Aorta (tissue), 5 donors: ENCODE measurements at regions not wholly inside any gene's neighbourhood (a gene's known extent, or its start where the extent isn't known, plus 50 kb on each side); places are given as distances from the start of the nearest gene placed in this dataset.
"Not testable (repeated sequence)": the region's sequence is repeated elsewhere in the genome, so short reads cannot be mapped to it uniquely, and the experiment has no call there.

Source experiments
- ATAC-seq: fragments of 200-7000 bp; cut with Tn5 transposase; one replicate; pipeline ENCODE4 v1.9.1; 2022; ENCODE audit warnings: moderate library complexity; ENCODE audit not compliant: low FRiP score
- DNase-seq, 2 donors: peaks; one replicate each; pipeline ENCODE4 v3.0.0-alpha.2; 2020
- H3K27ac ChIP-seq, 2 donors: one replicate each; pipeline ENCODE4 v1.5.1; 2013; ENCODE audit warnings: low read length in 2 of 2, mild to moderate bottlenecking in 2 of 2, moderate library complexity in 2 of 2, control low read depth in 1 of 2, inconsistent platforms in 1 of 2, low read depth in 1 of 2
- H3K27me3 ChIP-seq, 2 donors: one replicate each; pipeline ENCODE4 v1.6.1; 2013; ENCODE audit warnings: control low read depth in 1 of 2, low read length in 1 of 2, mild to moderate bottlenecking in 1 of 2, moderate library complexity in 1 of 2; ENCODE audit not compliant: insufficient read depth in 2 of 2, control insufficient read depth in 1 of 2
- H3K36me3 ChIP-seq, 2 donors: one replicate each; pipeline ENCODE4 v1.6.1; 2013; ENCODE audit warnings: control low read depth in 1 of 2, low read length in 1 of 2, mild to moderate bottlenecking in 1 of 2; ENCODE audit not compliant: insufficient read depth in 2 of 2, control insufficient read depth in 1 of 2
- H3K4me1 ChIP-seq, 2 donors: one replicate each; pipeline ENCODE4 v1.6.1; 2013; ENCODE audit warnings: low read length in 2 of 2, control low read depth in 1 of 2, mild to moderate bottlenecking in 1 of 2, moderate library complexity in 1 of 2; ENCODE audit not compliant: insufficient read depth in 2 of 2, control insufficient read depth in 1 of 2
- H3K4me3 ChIP-seq, 2 donors: one replicate each; pipeline ENCODE4 v1.5.1; 2013; ENCODE audit warnings: low read length in 2 of 2, control low read depth in 1 of 2, mild to moderate bottlenecking in 1 of 2
- H3K9me3 ChIP-seq: one replicate; pipeline ENCODE4 v1.6.1; 2013; ENCODE audit warnings: mild to moderate bottlenecking, low read length; ENCODE audit not compliant: control insufficient read depth
- WGBS, 2 donors: extraction: QIAGEN DNeasy Blood & Tissue Kit; methylation state at CpG; one replicate each; pipeline ENCODE4 v1.1.7; 2013; 5-methylcytosine and 5-hydroxymethylcytosine counted together
- intact Hi-C, 2 donors: fragments of 100-400 bp; cut with DNase I; formaldehyde crosslinking; loops; one replicate each; pipeline versions ENCODE4 v1.14.2 to v1.15.0; 2022
- donor health status: healthy with polysubstance abuse.
- donor health status: Bipolar disorder and iron deficiency.
- donor health status: DM: no; HTN: no; CAD: no.
- donor health status: DM: no; HTN: no; CAD: no.
- donor health status: DM: yes; HTN: yes; CAD: no.

DNA sequence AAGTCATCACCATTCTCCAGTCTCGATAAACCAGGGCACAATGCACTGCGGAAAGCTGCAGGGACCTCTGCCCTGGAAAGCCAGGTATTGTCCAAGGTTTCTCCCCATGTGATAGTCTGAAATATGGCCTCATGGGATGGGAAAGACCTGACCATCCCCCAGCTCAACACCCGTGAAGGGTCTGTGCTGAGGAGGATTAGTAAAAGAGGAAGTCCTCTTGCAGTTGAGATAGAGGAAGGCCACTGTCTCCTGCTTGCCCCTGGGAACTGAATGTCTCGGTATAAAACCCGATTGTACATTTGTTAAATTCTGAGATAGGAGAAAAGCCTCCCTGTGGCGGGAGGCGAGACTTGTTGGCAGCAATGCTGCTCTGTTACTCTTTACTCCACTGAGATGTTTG, 95.9 kb downstream of the FEM1C start:
- H3K36me3 ChIP-seq, H3K9me3 ChIP-seq, H3K4me3 ChIP-seq, H3K27ac ChIP-seq, H3K27me3 ChIP-seq, intact Hi-C loops, ATAC-seq, DNase-seq, H3K4me1 ChIP-seq: not testable (repeated sequence)
- WGBS, 2 donors, result 79 to 84% methylated on average over 7 of the region's 7 CpGs

- DNase-seq, result no peak
- Histone ChIP-seq H3K4me1 (no peaks in the 10 kb centered on the region), H3K27me3 (no peaks in the 10 kb centered on the region), H3K36me3 (no peaks in the 10 kb centered on the region), H3K9me3 (no peaks in the 10 kb centered on the region), H3K27ac (no peak overlapping the region), H3K4me3 (no peak overlapping the region)
- intact Hi-C loops, result no loop called here
- 70 to 82% methylated on average over 2 of the region's 2 CpGs for WGBS, 2 donors
- ATAC-seq, result no peak
Observed at GRCh38 chr5:115440782-115441451, 103.7 kb downstream of the FEM1C start.

- DNase-seq, result no peak
- no peak for ATAC-seq
- Histone ChIP-seq H3K4me3 (no peak overlapping the region), H3K9me3 (no peaks in the 10 kb centered on the region), H3K36me3 (no peaks in the 10 kb centered on the region), H3K27ac (no peak overlapping the region), H3K27me3 (no peaks in the 10 kb centered on the region), H3K4me1 (no peaks in the 10 kb centered on the region)
- WGBS, 2 donors, result 72 to 78% methylated on average over 2 of the region's 2 CpGs
- intact Hi-C loops, result no loop called here
Observed at GRCh38 chr5:115439639-115440038, 104.9 kb downstream of the FEM1C start.

- DNase-seq (no peak), ATAC-seq (no peak)
- no peaks in the 10 kb centered on the region for H3K27me3 ChIP-seq
- intact Hi-C loops, result no loop called here
- H3K4me3 ChIP-seq, result no peak overlapping the region
- no peaks in the 10 kb centered on the region for H3K9me3 ChIP-seq
- H3K36me3 ChIP-seq, result no peaks in the 10 kb centered on the region
- 54 to 74% methylated on average over 2 of the region's 2 CpGs for WGBS, 2 donors
- no peaks in the 10 kb centered on the region for H3K4me1 ChIP-seq
- no peak overlapping the region for H3K27ac ChIP-seq
Observed at GRCh38 chr5:115439042-115439441, 105.5 kb downstream of the FEM1C start.

GRCh38 chr5:115435778-115436712, 108.5 kb downstream of the FEM1C start:
- 72 to 73% methylated on average over 3 of the region's 3 CpGs for WGBS, 2 donors
- Histone ChIP-seq H3K27me3 (no peaks in the 10 kb centered on the region), H3K9me3 (no peaks in the 10 kb centered on the region), H3K4me1 (no peaks in the 10 kb centered on the region), H3K36me3 (no peaks in the 10 kb centered on the region), H3K4me3 (no peak overlapping the region), H3K27ac (no peak overlapping the region)
- ATAC-seq (no peak), DNase-seq (no peak)
- intact Hi-C loops, result no loop called here

DNA sequence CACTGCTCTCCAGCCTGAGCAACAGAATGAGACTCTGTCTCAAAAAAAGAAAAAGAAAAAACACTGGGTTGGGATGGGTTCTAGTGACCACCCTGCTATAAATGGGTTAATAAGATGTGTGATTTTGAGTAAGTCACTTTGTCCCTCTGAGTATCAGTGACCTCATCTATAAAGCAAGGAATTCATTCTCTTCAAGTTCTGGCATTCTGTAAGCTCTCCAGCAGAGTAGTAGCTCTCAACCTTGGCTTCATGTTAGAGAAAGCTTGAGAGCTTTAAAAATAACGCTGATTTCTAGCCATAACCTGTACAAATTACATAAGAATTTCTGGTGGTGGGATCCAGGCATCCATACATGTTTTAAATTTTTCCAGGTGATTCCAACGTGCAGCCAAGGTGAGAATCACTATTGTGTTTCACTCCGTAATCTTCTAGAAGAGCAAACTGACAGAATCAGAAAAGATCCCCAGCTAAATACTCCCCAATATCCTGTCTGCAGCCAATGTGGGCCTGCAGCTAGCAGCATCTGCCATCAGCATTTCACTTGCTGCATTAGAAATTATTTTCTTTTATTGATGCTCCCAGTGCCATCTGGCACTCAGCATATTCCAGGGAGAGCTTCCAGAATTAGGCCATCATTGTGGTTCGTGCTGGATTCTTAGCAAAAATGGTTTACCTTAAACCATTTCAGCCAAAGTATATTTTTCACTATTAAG, 109.4 kb downstream of the FEM1C start:
- Histone ChIP-seq H3K4me1 (no peaks in the 10 kb centered on the region), H3K4me3 (no peak overlapping the region), H3K36me3 (no peaks in the 10 kb centered on the region), H3K27ac (no peak overlapping the region), H3K9me3 (no peaks in the 10 kb centered on the region), H3K27me3 (no peaks in the 10 kb centered on the region)
- DNase-seq (no peak), ATAC-seq (no peak)
- intact Hi-C loops, result no loop called here
- whole genome bisulfite sequencing, 2 donors, result 61 to 68% methylated on average over 4 of the region's 4 CpGs

- intact Hi-C loops, result no loop called here
- peaks cover 0 to 1% of the 10 kb centered on the region in 2 donors for H3K4me1 ChIP-seq
- peak; percentile 38 for ATAC-seq
- no peaks in the 10 kb centered on the region for H3K9me3 ChIP-seq
- H3K4me3 ChIP-seq, result no peak overlapping the region
- H3K27me3 ChIP-seq, result no peaks in the 10 kb centered on the region
- no peak for DNase-seq
- no peak overlapping the region for H3K27ac ChIP-seq
- H3K36me3 ChIP-seq, result no peaks in the 10 kb centered on the region
Observed at GRCh38 chr5:115433918-115434317, 110.7 kb downstream of the FEM1C start.

DNA sequence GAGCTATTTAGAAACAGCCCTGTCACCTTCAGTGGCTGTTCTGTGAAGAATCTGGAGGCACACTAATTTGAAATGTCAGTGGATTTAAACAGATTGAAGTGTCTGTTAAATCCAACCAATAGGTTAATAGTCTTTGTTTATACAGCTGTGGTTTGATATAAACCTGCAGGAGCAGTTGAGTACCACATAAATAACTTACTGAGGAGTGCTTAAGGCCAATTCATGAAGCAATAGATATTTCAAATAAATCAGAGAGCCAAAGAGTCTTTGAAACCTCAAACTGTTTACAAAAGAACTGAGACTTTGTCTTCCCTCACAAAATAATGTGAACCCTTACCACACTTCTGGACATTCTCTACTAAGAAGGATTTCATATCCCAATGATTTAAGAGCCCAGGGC, 111.9 kb downstream of the FEM1C start:
- no peaks in the 10 kb centered on the region for H3K27me3 ChIP-seq
- no peak for DNase-seq
- no peak overlapping the region for H3K4me3 ChIP-seq
- H3K27ac ChIP-seq, result no peak overlapping the region
- peaks cover 0 to 1% of the 10 kb centered on the region in 2 donors for H3K4me1 ChIP-seq
- H3K9me3 ChIP-seq, result no peaks in the 10 kb centered on the region
- H3K36me3 ChIP-seq, result no peaks in the 10 kb centered on the region
- intact Hi-C loops, result no loop called here
- no peak for ATAC-seq
